ENCODE measurements at regions not wholly inside any gene's neighbourhood (a gene's known extent, or its start where the extent isn't known, plus 50 kb on each side); places are given as distances from the start of the nearest gene placed in this dataset.

- Histone ChIP-seq H3K27me3 (ENCODE audit: control insufficient read depth in 3 of 3, insufficient read depth in 3 of 3, low read depth in 1 of 3, low read length in 3 of 3) (no peaks in the 10 kb centered on the region), H3K27ac (replicated peaks; ENCODE audit: low read length) (no peak overlapping the region), H2BK5ac (ENCODE audit: low read length) (no peak overlapping the region), H3K4me3 (ENCODE audit: low read length in 2 of 2) (no peak overlapping the region), H2AK5ac (ENCODE audit: low read depth, low read length) (no peak overlapping the region), H4K91ac (ENCODE audit: low read depth, low read length, poor library complexity) (no peak overlapping the region), H2BK120ac (ENCODE audit: low read depth, low read length) (no peak overlapping the region), H3K23ac (ENCODE audit: low read depth, low read length, poor library complexity) (no peak overlapping the region), H3K4ac (ENCODE audit: low read length) (no peak overlapping the region), H2BK12ac (ENCODE audit: low read length) (no peak overlapping the region), H3K36me3 (replicated peaks in 1 of 2; ENCODE audit: control insufficient read depth in 2 of 2, insufficient read depth in 2 of 2, low read length in 2 of 2) (no peaks in the 10 kb centered on the region), H3K18ac (ENCODE audit: low read length) (no peak overlapping the region), H4K8ac (ENCODE audit: low read depth, low read length) (no peak overlapping the region), H3K4me1 (ENCODE audit: control insufficient read depth in 2 of 2, insufficient read depth in 1 of 2, low read depth in 1 of 2, low read length in 2 of 2) (no peaks in the 10 kb centered on the region), H3K9me3 (replicated peaks in 1 of 2; ENCODE audit: control insufficient read depth in 2 of 2, insufficient read depth in 1 of 2, low read depth in 1 of 2, low read length in 2 of 2) (no peaks in the 10 kb centered on the region), H3K4me2 (ENCODE audit: insufficient read depth, low read length, poor library complexity, severe bottlenecking) (no peak overlapping the region), H3K14ac (ENCODE audit: low read length) (no peak overlapping the region), H3K79me1 (ENCODE audit: low read depth, low read length) (no peaks in the 10 kb centered on the region), H2BK15ac (ENCODE audit: low read length) (no peak overlapping the region), H3K9ac (ENCODE audit: low read depth, low read length, poor library complexity) (no peak overlapping the region), H2AFZ (ENCODE audit: low read length) (no peak overlapping the region)
- DNase-seq (ENCODE audit: low spot score): no peak
- whole genome bisulfite sequencing, 2 donors (ENCODE audit: extremely low coverage in 2 of 2, insufficient read length in 2 of 2, insufficient replicate concordance in 1 of 2): no CpG with 5 or more reads among the region's 3 CpGs
Observed at GRCh38 chr6:134692008-134692407, 257.9 kb downstream of the ALDH8A1 start.

- Histone ChIP-seq H2AFZ (ENCODE audit: low read length) (no peak overlapping the region), H2BK15ac (ENCODE audit: low read length) (no peak overlapping the region), H3K18ac (ENCODE audit: low read length) (no peak overlapping the region), H2AK5ac (ENCODE audit: low read depth, low read length) (no peak overlapping the region), H3K4me3 (ENCODE audit: low read length in 2 of 2) (no peak overlapping the region), H3K36me3 (replicated peaks in 1 of 2; ENCODE audit: control insufficient read depth in 2 of 2, insufficient read depth in 2 of 2, low read length in 2 of 2) (no peaks in the 10 kb centered on the region), H3K79me1 (ENCODE audit: low read depth, low read length) (no peaks in the 10 kb centered on the region), H4K91ac (ENCODE audit: low read depth, low read length, poor library complexity) (no peak overlapping the region), H2BK120ac (ENCODE audit: low read depth, low read length) (no peak overlapping the region), H3K4me2 (ENCODE audit: insufficient read depth, low read length, poor library complexity, severe bottlenecking) (no peak overlapping the region), H3K14ac (ENCODE audit: low read length) (no peak overlapping the region), H3K4ac (ENCODE audit: low read length) (no peak overlapping the region), H3K9me3 (replicated peaks in 1 of 2; ENCODE audit: control insufficient read depth in 2 of 2, insufficient read depth in 1 of 2, low read depth in 1 of 2, low read length in 2 of 2) (no peaks in the 10 kb centered on the region), H3K9ac (ENCODE audit: low read depth, low read length, poor library complexity) (no peak overlapping the region), H3K4me1 (ENCODE audit: control insufficient read depth in 2 of 2, insufficient read depth in 1 of 2, low read depth in 1 of 2, low read length in 2 of 2) (no peaks in the 10 kb centered on the region), H3K23ac (ENCODE audit: low read depth, low read length, poor library complexity) (no peak overlapping the region), H3K27me3 (ENCODE audit: control insufficient read depth in 3 of 3, insufficient read depth in 3 of 3, low read depth in 1 of 3, low read length in 3 of 3) (no peaks in the 10 kb centered on the region), H2BK12ac (ENCODE audit: low read length) (no peak overlapping the region), H3K27ac (replicated peaks; ENCODE audit: low read length) (no peak overlapping the region), H2BK5ac (ENCODE audit: low read length) (no peak overlapping the region), H4K8ac (ENCODE audit: low read depth, low read length) (no peak overlapping the region)
- WGBS, 2 donors (ENCODE audit: extremely low coverage in 2 of 2, insufficient read length in 2 of 2, insufficient replicate concordance in 1 of 2): no CpG with 5 or more reads among the region's 2 CpGs
- DNase-seq (ENCODE audit: low spot score): no peak
Observed at GRCh38 chr6:134691180-134691579, 258.7 kb downstream of the ALDH8A1 start.

GRCh38 chr6:134690048-134690447, 259.9 kb downstream of the ALDH8A1 start:
- H3K27me3 ChIP-seq (ENCODE audit: control insufficient read depth in 3 of 3, insufficient read depth in 3 of 3, low read depth in 1 of 3, low read length in 3 of 3): no peaks in the 10 kb centered on the region
- no peak overlapping the region for H4K8ac ChIP-seq (ENCODE audit: low read depth, low read length)
- WGBS, 2 donors (ENCODE audit: extremely low coverage in 2 of 2, insufficient read length in 2 of 2, insufficient replicate concordance in 1 of 2): no CpG with 5 or more reads among the region's 3 CpGs
- H3K27ac ChIP-seq (replicated peaks; ENCODE audit: low read length): no peak overlapping the region
- H4K91ac ChIP-seq (ENCODE audit: low read depth, low read length, poor library complexity): no peak overlapping the region
- no peak overlapping the region for H3K4ac ChIP-seq (ENCODE audit: low read length)
- no peak overlapping the region for H3K18ac ChIP-seq (ENCODE audit: low read length)
- H2AK5ac ChIP-seq (ENCODE audit: low read depth, low read length): no peak overlapping the region
- H3K36me3 ChIP-seq (replicated peaks in 1 of 2; ENCODE audit: control insufficient read depth in 2 of 2, insufficient read depth in 2 of 2, low read length in 2 of 2): no peaks in the 10 kb centered on the region
- no peaks in the 10 kb centered on the region for H3K79me1 ChIP-seq (ENCODE audit: low read depth, low read length)
- H3K4me3 ChIP-seq (ENCODE audit: low read length in 2 of 2): no peak overlapping the region
- H3K9ac ChIP-seq (ENCODE audit: low read depth, low read length, poor library complexity): no peak overlapping the region
- no peak overlapping the region for H3K23ac ChIP-seq (ENCODE audit: low read depth, low read length, poor library complexity)
- no peaks in the 10 kb centered on the region for H3K9me3 ChIP-seq (replicated peaks in 1 of 2; ENCODE audit: control insufficient read depth in 2 of 2, insufficient read depth in 1 of 2, low read depth in 1 of 2, low read length in 2 of 2)
- no peak for DNase-seq (ENCODE audit: low spot score)
- no peak overlapping the region for H2BK15ac ChIP-seq (ENCODE audit: low read length)
- no peak overlapping the region for H3K14ac ChIP-seq (ENCODE audit: low read length)
- no peak overlapping the region for H2BK120ac ChIP-seq (ENCODE audit: low read depth, low read length)
- H2AFZ ChIP-seq (ENCODE audit: low read length): no peak overlapping the region
- no peak overlapping the region for H2BK5ac ChIP-seq (ENCODE audit: low read length)
- no peaks in the 10 kb centered on the region for H3K4me1 ChIP-seq (ENCODE audit: control insufficient read depth in 2 of 2, insufficient read depth in 1 of 2, low read depth in 1 of 2, low read length in 2 of 2)
- no peak overlapping the region for H2BK12ac ChIP-seq (ENCODE audit: low read length)
- H3K4me2 ChIP-seq (ENCODE audit: insufficient read depth, low read length, poor library complexity, severe bottlenecking): no peak overlapping the region

- H3K14ac ChIP-seq (ENCODE audit: low read length): no peak overlapping the region
- no peak overlapping the region for H3K4me3 ChIP-seq (ENCODE audit: low read length in 2 of 2)
- H4K8ac ChIP-seq (ENCODE audit: low read depth, low read length): no peak overlapping the region
- H2BK5ac ChIP-seq (ENCODE audit: low read length): no peak overlapping the region
- H3K18ac ChIP-seq (ENCODE audit: low read length): no peak overlapping the region
- H2BK12ac ChIP-seq (ENCODE audit: low read length): no peak overlapping the region
- H3K9me3 ChIP-seq (replicated peaks in 1 of 2; ENCODE audit: control insufficient read depth in 2 of 2, insufficient read depth in 1 of 2, low read depth in 1 of 2, low read length in 2 of 2): no peaks in the 10 kb centered on the region
- H3K4me2 ChIP-seq (ENCODE audit: insufficient read depth, low read length, poor library complexity, severe bottlenecking): no peak overlapping the region
- no peaks in the 10 kb centered on the region for H3K27me3 ChIP-seq (ENCODE audit: control insufficient read depth in 3 of 3, insufficient read depth in 3 of 3, low read depth in 1 of 3, low read length in 3 of 3)
- no peak overlapping the region for H4K91ac ChIP-seq (ENCODE audit: low read depth, low read length, poor library complexity)
- H3K9ac ChIP-seq (ENCODE audit: low read depth, low read length, poor library complexity): no peak overlapping the region
- H3K27ac ChIP-seq (replicated peaks; ENCODE audit: low read length): no peak overlapping the region
- H2AK5ac ChIP-seq (ENCODE audit: low read depth, low read length): no peak overlapping the region
- no peak overlapping the region for H2BK15ac ChIP-seq (ENCODE audit: low read length)
- H3K79me1 ChIP-seq (ENCODE audit: low read depth, low read length): no peaks in the 10 kb centered on the region
- H3K4me1 ChIP-seq (ENCODE audit: control insufficient read depth in 2 of 2, insufficient read depth in 1 of 2, low read depth in 1 of 2, low read length in 2 of 2): no peaks in the 10 kb centered on the region
- H3K4ac ChIP-seq (ENCODE audit: low read length): no peak overlapping the region
- H3K36me3 ChIP-seq (replicated peaks in 1 of 2; ENCODE audit: control insufficient read depth in 2 of 2, insufficient read depth in 2 of 2, low read length in 2 of 2): no peaks in the 10 kb centered on the region
- no peak overlapping the region for H2BK120ac ChIP-seq (ENCODE audit: low read depth, low read length)
- no peak overlapping the region for H3K23ac ChIP-seq (ENCODE audit: low read depth, low read length, poor library complexity)
- H2AFZ ChIP-seq (ENCODE audit: low read length): no peak overlapping the region
- DNase-seq (ENCODE audit: low spot score): no peak
- no CpG with 5 or more reads among the region's 4 CpGs for WGBS, 2 donors (ENCODE audit: extremely low coverage in 2 of 2, insufficient read length in 2 of 2, insufficient replicate concordance in 1 of 2)
Observed at GRCh38 chr6:134689641-134690040, 260.3 kb downstream of the ALDH8A1 start.

Data from neuronal stem cell (in vitro differentiated cells).